ENCODE measurements at regions not wholly inside any gene's neighbourhood (a gene's known extent, or its start where the extent isn't known, plus 50 kb on each side); places are given as distances from the start of the nearest gene placed in this dataset.

DNA sequence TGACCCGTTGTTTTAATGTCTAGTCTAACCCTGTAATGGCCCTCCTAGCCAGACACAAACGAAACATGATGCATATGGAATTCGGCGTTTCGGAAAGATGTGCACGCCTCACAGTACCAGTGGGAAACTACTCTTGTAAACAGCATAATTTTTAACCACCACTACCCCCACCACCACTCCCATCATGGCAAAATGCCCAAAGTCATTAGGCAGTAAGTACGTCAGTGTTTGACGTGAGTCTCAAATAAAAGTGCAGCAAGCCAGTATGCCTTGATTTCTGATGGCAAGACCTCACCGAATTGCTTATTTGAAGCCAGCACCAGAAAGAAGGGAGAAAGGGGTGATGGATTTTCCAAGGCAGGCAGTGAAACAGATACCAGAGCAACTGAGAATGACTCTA, 71.4 kb downstream of the ADRB2 start:
- H3K9me2 ChIP-seq (ENCODE audit: insufficient read depth, low read length) = no peaks in the 10 kb centered on the region
- no peak overlapping the region for H3K9ac ChIP-seq (ENCODE audit: low read length)
- H2AFZ ChIP-seq (ENCODE audit: low read depth, low read length) = no peak overlapping the region
- H3K79me2 ChIP-seq (replicated peaks; ENCODE audit: insufficient read depth, low read length) = no peaks in the 10 kb centered on the region
- H3F3A ChIP-seq (ENCODE audit: insufficient read depth, low read length, poor library complexity, severe bottlenecking) = no peaks in the 10 kb centered on the region
- H3K27ac ChIP-seq (ENCODE audit: low read length) = no peak overlapping the region
- no peaks in the 10 kb centered on the region for H3K27me3 ChIP-seq (ENCODE audit: insufficient read depth, low read depth, low read length)
- no peaks in the 10 kb centered on the region for H3K36me3 ChIP-seq (ENCODE audit: insufficient read depth, low read length)
- H3K4me2 ChIP-seq (ENCODE audit: low read length) = no peak overlapping the region
- H3K9me3 ChIP-seq (ENCODE audit: low read length) = no peaks in the 10 kb centered on the region
- TF ChIP-seq REST (IDR thresholded peaks at IDR 0.05; ENCODE audit: borderline replicate concordance) (no peak), RAD21 (conservative IDR thresholded peaks at IDR 0.05) (no peak), MXI1 (conservative IDR thresholded peaks at IDR 0.05; ENCODE audit: poor library complexity, severe bottlenecking) (no peak), POLR2AphosphoS5 (IDR thresholded peaks at IDR 0.05) (no peak), TAF1 (IDR thresholded peaks at IDR 0.05; ENCODE audit: low read depth) (no peak), EP300 (conservative IDR thresholded peaks at IDR 0.05; ENCODE audit: poor library complexity, severe bottlenecking) (no peak), EZH2 (IDR thresholded peaks at IDR 0.05; ENCODE audit: borderline replicate concordance, insufficient read depth, low read length, poor library complexity, severe bottlenecking) (no peak), SMC3 (conservative IDR thresholded peaks at IDR 0.05; ENCODE audit: poor library complexity) (no peak)
- TF ChIP-seq, protein P1, sequence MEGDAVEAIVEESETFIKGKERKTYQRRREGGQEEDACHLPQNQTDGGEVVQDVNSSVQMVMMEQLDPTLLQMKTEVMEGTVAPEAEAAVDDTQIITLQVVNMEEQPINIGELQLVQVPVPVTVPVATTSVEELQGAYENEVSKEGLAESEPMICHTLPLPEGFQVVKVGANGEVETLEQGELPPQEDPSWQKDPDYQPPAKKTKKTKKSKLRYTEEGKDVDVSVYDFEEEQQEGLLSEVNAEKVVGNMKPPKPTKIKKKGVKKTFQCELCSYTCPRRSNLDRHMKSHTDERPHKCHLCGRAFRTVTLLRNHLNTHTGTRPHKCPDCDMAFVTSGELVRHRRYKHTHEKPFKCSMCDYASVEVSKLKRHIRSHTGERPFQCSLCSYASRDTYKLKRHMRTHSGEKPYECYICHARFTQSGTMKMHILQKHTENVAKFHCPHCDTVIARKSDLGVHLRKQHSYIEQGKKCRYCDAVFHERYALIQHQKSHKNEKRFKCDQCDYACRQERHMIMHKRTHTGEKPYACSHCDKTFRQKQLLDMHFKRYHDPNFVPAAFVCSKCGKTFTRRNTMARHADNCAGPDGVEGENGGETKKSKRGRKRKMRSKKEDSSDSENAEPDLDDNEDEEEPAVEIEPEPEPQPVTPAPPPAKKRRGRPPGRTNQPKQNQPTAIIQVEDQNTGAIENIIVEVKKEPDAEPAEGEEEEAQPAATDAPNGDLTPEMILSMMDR (IDR thresholded peaks at IDR 0.05; ENCODE audit: poor library complexity, severe bottlenecking) = no peak
- H3K4me3 ChIP-seq (ENCODE audit: low read length) = no peak overlapping the region
- no peaks in the 10 kb centered on the region for H4K20me1 ChIP-seq (ENCODE audit: insufficient read depth)

DNA sequence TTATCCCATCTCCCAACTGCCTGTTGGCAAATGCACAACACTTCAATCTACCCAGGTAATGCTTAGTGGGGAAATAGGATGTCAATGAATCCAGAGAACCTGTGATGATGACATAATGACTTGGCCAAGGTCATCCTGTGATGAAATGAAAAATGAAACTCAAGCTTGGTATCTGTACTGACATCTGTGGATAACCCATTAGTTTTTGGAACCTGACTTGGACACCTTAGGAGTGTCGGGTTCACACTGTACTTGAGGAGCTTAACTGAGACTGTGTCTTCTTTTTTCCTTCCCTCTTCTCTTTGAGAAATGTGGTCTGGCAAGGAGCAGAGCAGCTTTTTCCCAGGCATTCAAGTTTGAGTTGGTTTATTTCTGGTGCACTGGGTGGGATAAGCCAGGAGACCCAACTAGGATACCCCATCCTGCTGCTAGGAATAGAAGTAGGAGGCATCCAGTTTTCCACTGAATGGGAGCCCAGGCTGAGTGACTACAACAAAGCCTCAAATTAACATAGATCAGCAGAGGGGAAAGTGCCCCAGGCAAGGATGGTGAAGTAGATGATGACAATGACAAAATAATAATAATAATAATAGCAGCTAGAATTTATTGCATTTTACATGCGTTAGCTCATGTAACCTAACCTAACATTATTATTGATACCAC, 72.1 kb downstream of the ADRB2 start:
- Histone ChIP-seq H3K36me3 (ENCODE audit: insufficient read depth, low read length) (no peaks in the 10 kb centered on the region), H4K20me1 (ENCODE audit: insufficient read depth) (no peaks in the 10 kb centered on the region), H3K9me3 (ENCODE audit: low read length) (no peaks in the 10 kb centered on the region), H3K4me2 (ENCODE audit: low read length) (no peak overlapping the region), H2AFZ (ENCODE audit: low read depth, low read length) (no peak overlapping the region), H3K9me2 (ENCODE audit: insufficient read depth, low read length) (no peaks in the 10 kb centered on the region), H3K79me2 (replicated peaks; ENCODE audit: insufficient read depth, low read length) (no peaks in the 10 kb centered on the region), H3K9ac (ENCODE audit: low read length) (no peak overlapping the region), H3K27ac (ENCODE audit: low read length) (no peak overlapping the region), H3K4me3 (ENCODE audit: low read length) (no peak overlapping the region), H3K27me3 (ENCODE audit: insufficient read depth, low read depth, low read length) (no peaks in the 10 kb centered on the region), H3F3A (ENCODE audit: insufficient read depth, low read length, poor library complexity, severe bottlenecking) (no peaks in the 10 kb centered on the region)
- no peak for TF ChIP-seq SMC3 (conservative IDR thresholded peaks at IDR 0.05; ENCODE audit: poor library complexity)
- no peak for TF ChIP-seq MXI1 (conservative IDR thresholded peaks at IDR 0.05; ENCODE audit: poor library complexity, severe bottlenecking)
- TF ChIP-seq, protein P1 (IDR thresholded peaks at IDR 0.05; ENCODE audit: poor library complexity, severe bottlenecking) = no peak
- TF ChIP-seq REST (IDR thresholded peaks at IDR 0.05; ENCODE audit: borderline replicate concordance) = no peak
- TF ChIP-seq RAD21 (conservative IDR thresholded peaks at IDR 0.05) = no peak
- TF ChIP-seq TAF1 (IDR thresholded peaks at IDR 0.05; ENCODE audit: low read depth) = no peak
- TF ChIP-seq EZH2 (IDR thresholded peaks at IDR 0.05; ENCODE audit: borderline replicate concordance, insufficient read depth, low read length, poor library complexity, severe bottlenecking) = no peak
- no peak for TF ChIP-seq POLR2AphosphoS5 (IDR thresholded peaks at IDR 0.05)
- TF ChIP-seq EP300 (conservative IDR thresholded peaks at IDR 0.05; ENCODE audit: poor library complexity, severe bottlenecking) = no peak
